ENCODE measurements at regions not wholly inside any gene's neighbourhood (a gene's known extent, or its start where the extent isn't known, plus 50 kb on each side); places are given as distances from the start of the nearest gene placed in this dataset.

DNA sequence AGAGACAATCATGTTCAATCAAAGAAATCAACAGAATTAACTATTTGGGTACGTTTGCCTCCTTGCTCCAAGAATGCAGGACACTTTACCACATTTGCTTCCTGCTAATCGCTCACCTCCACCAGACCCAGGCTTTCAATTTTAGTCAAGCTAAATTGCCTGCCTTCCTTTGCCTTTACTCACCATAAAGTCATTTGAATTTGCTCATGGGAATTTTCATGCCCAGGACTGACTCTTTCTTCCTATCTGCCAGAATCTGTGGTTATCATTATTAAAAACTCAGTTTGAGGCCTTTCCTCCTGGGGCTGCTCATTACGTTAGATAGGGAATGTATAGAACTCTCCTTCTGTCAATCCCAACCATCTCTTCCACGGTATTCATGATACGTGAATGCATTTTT is 1935.3 kb upstream of the WWC1 start (continued):
- TF ChIP-seq, protein P1, sequence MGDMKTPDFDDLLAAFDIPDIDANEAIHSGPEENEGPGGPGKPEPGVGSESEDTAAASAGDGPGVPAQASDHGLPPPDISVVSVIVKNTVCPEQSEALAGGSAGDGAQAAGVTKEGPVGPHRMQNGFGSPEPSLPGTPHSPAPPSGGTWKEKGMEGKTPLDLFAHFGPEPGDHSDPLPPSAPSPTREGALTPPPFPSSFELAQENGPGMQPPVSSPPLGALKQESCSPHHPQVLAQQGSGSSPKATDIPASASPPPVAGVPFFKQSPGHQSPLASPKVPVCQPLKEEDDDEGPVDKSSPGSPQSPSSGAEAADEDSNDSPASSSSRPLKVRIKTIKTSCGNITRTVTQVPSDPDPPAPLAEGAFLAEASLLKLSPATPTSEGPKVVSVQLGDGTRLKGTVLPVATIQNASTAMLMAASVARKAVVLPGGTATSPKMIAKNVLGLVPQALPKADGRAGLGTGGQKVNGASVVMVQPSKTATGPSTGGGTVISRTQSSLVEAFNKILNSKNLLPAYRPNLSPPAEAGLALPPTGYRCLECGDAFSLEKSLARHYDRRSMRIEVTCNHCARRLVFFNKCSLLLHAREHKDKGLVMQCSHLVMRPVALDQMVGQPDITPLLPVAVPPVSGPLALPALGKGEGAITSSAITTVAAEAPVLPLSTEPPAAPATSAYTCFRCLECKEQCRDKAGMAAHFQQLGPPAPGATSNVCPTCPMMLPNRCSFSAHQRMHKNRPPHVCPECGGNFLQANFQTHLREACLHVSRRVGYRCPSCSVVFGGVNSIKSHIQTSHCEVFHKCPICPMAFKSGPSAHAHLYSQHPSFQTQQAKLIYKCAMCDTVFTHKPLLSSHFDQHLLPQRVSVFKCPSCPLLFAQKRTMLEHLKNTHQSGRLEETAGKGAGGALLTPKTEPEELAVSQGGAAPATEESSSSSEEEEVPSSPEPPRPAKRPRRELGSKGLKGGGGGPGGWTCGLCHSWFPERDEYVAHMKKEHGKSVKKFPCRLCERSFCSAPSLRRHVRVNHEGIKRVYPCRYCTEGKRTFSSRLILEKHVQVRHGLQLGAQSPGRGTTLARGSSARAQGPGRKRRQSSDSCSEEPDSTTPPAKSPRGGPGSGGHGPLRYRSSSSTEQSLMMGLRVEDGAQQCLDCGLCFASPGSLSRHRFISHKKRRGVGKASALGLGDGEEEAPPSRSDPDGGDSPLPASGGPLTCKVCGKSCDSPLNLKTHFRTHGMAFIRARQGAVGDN (IDR thresholded peaks at IDR 0.05), result no peak

DNA sequence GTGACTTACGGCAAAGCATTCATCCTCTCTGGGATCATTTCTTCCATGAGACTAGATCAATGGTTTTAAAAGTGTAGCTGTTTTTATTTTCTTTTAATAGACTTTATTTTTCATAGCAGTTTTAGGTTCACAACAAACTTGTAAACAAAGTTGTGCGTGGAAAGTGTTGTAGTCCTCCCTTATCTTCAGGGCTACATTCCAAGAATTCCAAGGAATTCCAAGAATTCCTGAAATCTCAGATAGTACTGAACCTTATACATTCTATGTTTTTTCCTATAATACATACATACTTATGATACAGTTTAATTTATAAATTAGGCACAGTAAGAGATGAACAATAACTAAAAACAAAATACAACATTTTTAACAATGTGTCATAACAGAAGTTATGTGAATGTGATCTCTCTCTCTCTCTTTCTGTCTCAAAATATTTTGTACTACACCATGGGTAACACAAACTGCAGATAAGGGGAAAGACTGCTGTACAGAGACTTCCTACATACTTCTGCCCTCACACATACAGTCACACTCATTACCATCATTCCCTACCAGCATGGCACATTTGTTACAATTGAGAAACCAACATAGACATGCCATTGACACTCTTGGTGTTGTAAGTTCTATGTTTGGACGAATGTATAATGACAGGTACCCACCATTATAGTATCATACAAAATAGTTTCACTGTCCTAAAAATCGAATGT is 1933.2 kb upstream of the WWC1 start:
- no peaks in the 10 kb centered on the region for H3K27me3 ChIP-seq (replicated peaks in 1 of 2; ENCODE audit: control insufficient read depth in 2 of 2, insufficient read depth in 2 of 2, low read length in 1 of 2)
- FAIRE-seq, result no peak

More for the DNA sequence above, 1933.2 kb upstream of the WWC1 start:
- no TSS peak for BruUV-seq (replicated peaks)
- Histone ChIP-seq H3K9ac (ENCODE audit: control insufficient read depth, insufficient read depth, low read length) (no peak overlapping the region), H3K79me2 (ENCODE audit: control insufficient read depth, insufficient read depth, low read length) (no peaks in the 10 kb centered on the region), H3K9me3 (replicated peaks; ENCODE audit: control insufficient read depth, insufficient read depth, low read length) (no peaks in the 10 kb centered on the region; the same call in 2 of the 3 replicates), H3K36me3 (ENCODE audit: control insufficient read depth in 2 of 2, insufficient read depth in 2 of 2, low read length in 1 of 2) (no peaks in the 10 kb centered on the region), H2AFZ (ENCODE audit: control insufficient read depth, low read depth, low read length) (no peak overlapping the region), H3K27ac (ENCODE audit: control insufficient read depth, insufficient read depth) (no peak overlapping the region), H3K4me1 (ENCODE audit: control insufficient read depth, insufficient read depth, low read length) (no peaks in the 10 kb centered on the region), H3K4me2 (ENCODE audit: control insufficient read depth, insufficient read depth) (no peak overlapping the region), H3K4me3 (no peak overlapping the region), H4K20me1 (ENCODE audit: control insufficient read depth, insufficient read depth) (no peaks in the 10 kb centered on the region)
- WGBS (ENCODE audit: insufficient coverage, insufficient replicate concordance, low lambda C conversion rate, missing lambda C conversion rate), result 2% methylated on average over 4 of the region's 4 CpGs
- intact Hi-C loops (cut with micrococcal nuclease; ENCODE audit: unreplicated experiment), result no loop called here
- ChIA-PET CTCF (no interaction called here), POLR2A (no interaction called here), SMC1A (ENCODE audit: uncharacterized antibody, unreplicated experiment) (no interaction called here), RAD21 (ENCODE audit: unreplicated experiment) (no interaction called here)
- DNase-seq (ENCODE audit: low read depth, low spot score) (no peak), ATAC-seq (no peak)
- TF ChIP-seq FOXK2 (IDR thresholded peaks at IDR 0.05) (no peak), TCF12 (IDR thresholded peaks at IDR 0.05; ENCODE audit: low read depth, low read length) (no peak), EED (IDR thresholded peaks at IDR 0.05; ENCODE audit: low read depth) (no peak), KDM1A (IDR thresholded peaks at IDR 0.05; ENCODE audit: borderline replicate concordance) (no peak), JUND (IDR thresholded peaks at IDR 0.05; ENCODE audit: low read depth, low read length) (no peak), CBFB (IDR thresholded peaks at IDR 0.05; ENCODE audit: low read depth) (no peak), RAD21 (IDR thresholded peaks at IDR 0.05; ENCODE audit: insufficient read depth, low read depth, low read length) (no peak), IKZF1 (conservative IDR thresholded peaks at IDR 0.05) (no peak), CBX3 (IDR thresholded peaks at IDR 0.05; ENCODE audit: borderline replicate concordance, low read depth) (no peak)
- TF ChIP-seq, protein P2, sequence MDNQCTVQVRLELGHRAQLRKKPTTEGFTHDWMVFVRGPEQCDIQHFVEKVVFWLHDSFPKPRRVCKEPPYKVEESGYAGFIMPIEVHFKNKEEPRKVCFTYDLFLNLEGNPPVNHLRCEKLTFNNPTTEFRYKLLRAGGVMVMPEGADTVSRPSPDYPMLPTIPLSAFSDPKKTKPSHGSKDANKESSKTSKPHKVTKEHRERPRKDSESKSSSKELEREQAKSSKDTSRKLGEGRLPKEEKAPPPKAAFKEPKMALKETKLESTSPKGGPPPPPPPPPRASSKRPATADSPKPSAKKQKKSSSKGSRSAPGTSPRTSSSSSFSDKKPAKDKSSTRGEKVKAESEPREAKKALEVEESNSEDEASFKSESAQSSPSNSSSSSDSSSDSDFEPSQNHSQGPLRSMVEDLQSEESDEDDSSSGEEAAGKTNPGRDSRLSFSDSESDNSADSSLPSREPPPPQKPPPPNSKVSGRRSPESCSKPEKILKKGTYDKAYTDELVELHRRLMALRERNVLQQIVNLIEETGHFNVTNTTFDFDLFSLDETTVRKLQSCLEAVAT (IDR thresholded peaks at IDR 0.05), result no peak
- TF ChIP-seq, protein P3, sequence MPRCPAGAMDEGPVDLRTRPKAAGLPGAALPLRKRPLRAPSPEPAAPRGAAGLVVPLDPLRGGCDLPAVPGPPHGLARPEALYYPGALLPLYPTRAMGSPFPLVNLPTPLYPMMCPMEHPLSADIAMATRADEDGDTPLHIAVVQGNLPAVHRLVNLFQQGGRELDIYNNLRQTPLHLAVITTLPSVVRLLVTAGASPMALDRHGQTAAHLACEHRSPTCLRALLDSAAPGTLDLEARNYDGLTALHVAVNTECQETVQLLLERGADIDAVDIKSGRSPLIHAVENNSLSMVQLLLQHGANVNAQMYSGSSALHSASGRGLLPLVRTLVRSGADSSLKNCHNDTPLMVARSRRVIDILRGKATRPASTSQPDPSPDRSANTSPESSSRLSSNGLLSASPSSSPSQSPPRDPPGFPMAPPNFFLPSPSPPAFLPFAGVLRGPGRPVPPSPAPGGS (IDR thresholded peaks at IDR 0.05; ENCODE audit: borderline replicate concordance, insufficient read depth, low read depth, low read length, poor library complexity, severe bottlenecking), result no peak
- in situ Hi-C loops (cut with MboI), result no loop called here

Data from GM12878 (cell line).